Fibroblast of peridontal ligament (primary cell): ENCODE measurements at regions not wholly inside any gene's neighbourhood (a gene's known extent, or its start where the extent isn't known, plus 50 kb on each side); places are given as distances from the start of the nearest gene placed in this dataset.
"Not testable (repeated sequence)": the region's sequence is repeated elsewhere in the genome, so short reads cannot be mapped to it uniquely, and the experiment has no call there.

Experiments
- DNase-seq: peaks from one replicate; pipeline ENCODE4 v3.0.0-alpha.2; 2010; ENCODE audit errors: extremely low read depth

GRCh38 chr6:97347111-97347510 is 64.1 kb upstream of the MMS22L start:
- no peak for DNase-seq

- no peak for DNase-seq
Observed at GRCh38 chr6:97361286-97361685, 78.3 kb upstream of the MMS22L start.

- DNase-seq, result no peak
Observed at GRCh38 chr6:97364327-97364726, 81.3 kb upstream of the MMS22L start.

GRCh38 chr6:97382071-97382470 is 99.1 kb upstream of the MMS22L start:
- DNase-seq, result not testable (repeated sequence)

- no peak for DNase-seq
Observed at GRCh38 chr6:97392735-97393134, 109.7 kb upstream of the MMS22L start.

GRCh38 chr6:97394160-97394748 is 111.2 kb upstream of the MMS22L start:
- peak; percentile 78 for DNase-seq

GRCh38 chr6:97396880-97397279 is 113.9 kb upstream of the MMS22L start:
- DNase-seq, result no peak

GRCh38 chr6:97399208-97399607 is 116.2 kb upstream of the MMS22L start:
- no peak for DNase-seq

- DNase-seq, result peak; percentile 1
Observed at GRCh38 chr6:97401533-97401932, 118.5 kb upstream of the MMS22L start.

- no peak for DNase-seq
Observed at GRCh38 chr6:97405818-97406409, 122.9 kb upstream of the MMS22L start.

- DNase-seq, result no peak
Observed at GRCh38 chr6:97406633-97407032, 123.6 kb upstream of the MMS22L start.

- DNase-seq, result no peak
Observed at GRCh38 chr6:97411610-97412009, 128.6 kb upstream of the MMS22L start.

- DNase-seq, result no peak
Observed at GRCh38 chr6:97412511-97412910, 129.5 kb upstream of the MMS22L start.

GRCh38 chr6:97422171-97422570 is 139.2 kb upstream of the MMS22L start:
- no peak for DNase-seq

GRCh38 chr6:97423190-97423589 is 140.2 kb upstream of the MMS22L start:
- no peak for DNase-seq

- no peak for DNase-seq
Observed at GRCh38 chr6:97427648-97428047, 144.6 kb upstream of the MMS22L start.

- peak; percentile 32 for DNase-seq
Observed at GRCh38 chr6:97437087-97437486, 154.1 kb upstream of the MMS22L start.

GRCh38 chr6:97438011-97438671 is 155.1 kb upstream of the MMS22L start:
- DNase-seq, result no peak

- peak; percentile 31 for DNase-seq
Observed at GRCh38 chr6:97440590-97441176, 157.7 kb upstream of the MMS22L start.

- no peak for DNase-seq
Observed at GRCh38 chr6:97443408-97444080, 160.5 kb upstream of the MMS22L start.

GRCh38 chr6:97445407-97445806 is 162.4 kb upstream of the MMS22L start:
- no peak for DNase-seq

- DNase-seq, result no peak
Observed at GRCh38 chr6:97449444-97449966, 166.5 kb upstream of the MMS22L start.
